Hepatocyte (in vitro differentiated cells): ENCODE measurements at regions not wholly inside any gene's neighbourhood (a gene's known extent, or its start where the extent isn't known, plus 50 kb on each side); places are given as distances from the start of the nearest gene placed in this dataset.

Experiments
- CTCF ChIP-seq: fragments of 200-600 bp; sonication (generic); IDR thresholded peaks from 2 replicates; pipeline ENCODE4 v1.5.1; 2016; ENCODE audit warnings: antibody characterized with exemption, mild to moderate bottlenecking; ENCODE audit not compliant: poor library complexity
- EZH2phosphoT487 ChIP-seq: fragments of 200-600 bp; sonication (generic); IDR thresholded peaks from one replicate; pipeline ENCODE4 v1.6.1; 2018; ENCODE audit warnings: antibody characterized with exemption, mild to moderate bottlenecking, low read depth, moderate library complexity; ENCODE audit not compliant: unreplicated experiment, severe bottlenecking

DNA sequence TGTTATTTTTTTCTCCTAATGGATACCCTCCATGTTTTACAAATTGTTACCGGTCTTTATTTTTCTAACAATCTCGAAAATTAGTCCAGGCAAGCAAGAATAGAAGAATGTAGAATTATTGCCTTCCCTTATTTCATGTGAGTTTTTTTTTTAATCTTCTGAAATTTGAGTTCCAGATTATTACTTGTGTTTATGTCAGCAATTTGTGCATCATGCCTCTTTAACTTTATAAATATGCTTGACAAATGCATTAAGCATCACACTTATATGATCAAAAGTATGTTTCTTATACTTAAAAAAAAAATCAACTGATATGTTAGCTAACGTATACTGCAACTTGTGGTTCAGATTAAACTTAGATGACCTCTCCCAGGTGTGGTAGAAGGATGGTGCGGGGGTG lies 242.7 kb upstream of the VSTM2A start:
- TF ChIP-seq CTCF (no peak), EZH2phosphoT487 (no peak)
